ENCODE measurements at regions not wholly inside any gene's neighbourhood (a gene's known extent, or its start where the extent isn't known, plus 50 kb on each side); places are given as distances from the start of the nearest gene placed in this dataset.

DNA sequence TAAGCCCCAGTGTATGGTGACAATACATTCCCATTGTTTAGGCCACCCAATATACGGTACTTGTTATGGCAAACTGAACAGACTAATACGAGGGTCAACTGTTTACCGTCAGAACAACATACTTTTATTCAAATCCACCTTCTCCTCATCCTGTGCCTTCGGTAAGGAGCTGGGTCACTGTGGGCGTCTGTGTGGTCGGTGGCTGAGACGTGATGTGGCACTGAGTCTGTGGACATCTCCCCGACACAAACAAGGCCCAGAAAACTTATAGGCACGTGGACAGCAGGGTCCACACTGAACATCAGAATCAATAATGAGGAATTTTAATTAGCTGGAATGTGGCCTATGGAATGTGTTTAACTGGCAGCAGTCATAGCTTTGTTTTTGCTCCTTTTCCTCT is 154.3 kb upstream of the IRX2 start:
- H3K4me2 ChIP-seq (ENCODE audit: low read depth, low read length, poor library complexity, severe bottlenecking): no peak overlapping the region
- H3K9me2 ChIP-seq (replicated peaks; ENCODE audit: low read depth, low read length): no peaks in the 10 kb centered on the region
- TF ChIP-seq, protein P1, sequence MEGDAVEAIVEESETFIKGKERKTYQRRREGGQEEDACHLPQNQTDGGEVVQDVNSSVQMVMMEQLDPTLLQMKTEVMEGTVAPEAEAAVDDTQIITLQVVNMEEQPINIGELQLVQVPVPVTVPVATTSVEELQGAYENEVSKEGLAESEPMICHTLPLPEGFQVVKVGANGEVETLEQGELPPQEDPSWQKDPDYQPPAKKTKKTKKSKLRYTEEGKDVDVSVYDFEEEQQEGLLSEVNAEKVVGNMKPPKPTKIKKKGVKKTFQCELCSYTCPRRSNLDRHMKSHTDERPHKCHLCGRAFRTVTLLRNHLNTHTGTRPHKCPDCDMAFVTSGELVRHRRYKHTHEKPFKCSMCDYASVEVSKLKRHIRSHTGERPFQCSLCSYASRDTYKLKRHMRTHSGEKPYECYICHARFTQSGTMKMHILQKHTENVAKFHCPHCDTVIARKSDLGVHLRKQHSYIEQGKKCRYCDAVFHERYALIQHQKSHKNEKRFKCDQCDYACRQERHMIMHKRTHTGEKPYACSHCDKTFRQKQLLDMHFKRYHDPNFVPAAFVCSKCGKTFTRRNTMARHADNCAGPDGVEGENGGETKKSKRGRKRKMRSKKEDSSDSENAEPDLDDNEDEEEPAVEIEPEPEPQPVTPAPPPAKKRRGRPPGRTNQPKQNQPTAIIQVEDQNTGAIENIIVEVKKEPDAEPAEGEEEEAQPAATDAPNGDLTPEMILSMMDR (conservative IDR thresholded peaks at IDR 0.05; ENCODE audit: low read length): no peak
- TF ChIP-seq EZH2phosphoT487 (IDR thresholded peaks at IDR 0.05; ENCODE audit: borderline replicate concordance): no peak
- no peaks in the 10 kb centered on the region for H3K4me1 ChIP-seq (ENCODE audit: insufficient read depth, low read length, poor library complexity, severe bottlenecking)
- no peaks in the 10 kb centered on the region for H3K79me2 ChIP-seq (ENCODE audit: insufficient read depth, low read length)
- H3K4me3 ChIP-seq (ENCODE audit: low read length, poor library complexity, severe bottlenecking): no peak overlapping the region
- H3K27me3 ChIP-seq (ENCODE audit: insufficient read depth, low read length, poor library complexity, severe bottlenecking): no peaks in the 10 kb centered on the region
- no peak overlapping the region for H3K9ac ChIP-seq (ENCODE audit: low read depth, low read length, poor library complexity, severe bottlenecking)
- H3K9me3 ChIP-seq (ENCODE audit: insufficient read depth, low read depth, low read length): peaks cover 7% of the 10 kb centered on the region; the same call in 1 of the 2 replicates
- H4K20me1 ChIP-seq (ENCODE audit: insufficient read depth, low read length, poor library complexity, severe bottlenecking): no peaks in the 10 kb centered on the region
- no peak overlapping the region for H2AFZ ChIP-seq (ENCODE audit: low read length)
- H3F3A ChIP-seq (ENCODE audit: low read depth): no peaks in the 10 kb centered on the region
- no peaks in the 10 kb centered on the region for H3K36me3 ChIP-seq (ENCODE audit: insufficient read depth, low read length)

- Histone ChIP-seq H4K20me1 (ENCODE audit: insufficient read depth, low read length, poor library complexity, severe bottlenecking) (no peaks in the 10 kb centered on the region), H3K79me2 (ENCODE audit: insufficient read depth, low read length) (no peaks in the 10 kb centered on the region), H3K9me3 (ENCODE audit: insufficient read depth, low read depth, low read length) (peaks cover 7% of the 10 kb centered on the region; the same call in 1 of the 2 replicates), H3K9me2 (replicated peaks; ENCODE audit: low read depth, low read length) (no peaks in the 10 kb centered on the region), H3K4me2 (ENCODE audit: low read depth, low read length, poor library complexity, severe bottlenecking) (no peak overlapping the region), H2AFZ (ENCODE audit: low read length) (no peak overlapping the region), H3K4me3 (ENCODE audit: low read length, poor library complexity, severe bottlenecking) (no peak overlapping the region), H3F3A (ENCODE audit: low read depth) (no peaks in the 10 kb centered on the region), H3K9ac (ENCODE audit: low read depth, low read length, poor library complexity, severe bottlenecking) (no peak overlapping the region), H3K4me1 (ENCODE audit: insufficient read depth, low read length, poor library complexity, severe bottlenecking) (no peaks in the 10 kb centered on the region), H3K27me3 (ENCODE audit: insufficient read depth, low read length, poor library complexity, severe bottlenecking) (no peaks in the 10 kb centered on the region), H3K36me3 (ENCODE audit: insufficient read depth, low read length) (no peaks in the 10 kb centered on the region)
- TF ChIP-seq EZH2phosphoT487 (IDR thresholded peaks at IDR 0.05; ENCODE audit: borderline replicate concordance): no peak
- TF ChIP-seq, protein P1 (conservative IDR thresholded peaks at IDR 0.05; ENCODE audit: low read length): no peak
Measured at GRCh38 chr5:2904956-2905355, 153.5 kb upstream of the IRX2 start.

DNA sequence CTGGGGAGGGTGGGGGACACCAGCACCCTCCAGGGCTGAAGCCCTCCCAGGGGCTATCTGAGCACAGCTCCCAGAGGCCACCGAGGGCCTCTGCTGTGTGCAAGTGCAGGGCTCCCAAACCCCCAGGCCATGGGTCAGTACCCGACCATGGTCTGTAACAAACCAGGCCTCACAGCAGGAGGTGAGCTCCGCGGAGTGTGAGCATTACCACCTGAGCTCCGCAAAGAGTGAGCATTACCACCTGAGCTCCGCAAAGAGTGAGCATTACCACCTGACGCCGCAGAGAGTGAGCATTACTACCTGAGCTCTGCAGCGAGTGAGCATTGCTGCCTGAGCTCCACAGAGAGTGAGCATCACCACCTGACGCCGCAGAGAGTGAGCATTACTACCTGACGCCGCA is 152.9 kb upstream of the IRX2 start:
- H3K9me2 ChIP-seq (replicated peaks; ENCODE audit: low read depth, low read length): no peaks in the 10 kb centered on the region
- H3K4me1 ChIP-seq (ENCODE audit: insufficient read depth, low read length, poor library complexity, severe bottlenecking): no peaks in the 10 kb centered on the region
- H3K27me3 ChIP-seq (ENCODE audit: insufficient read depth, low read length, poor library complexity, severe bottlenecking): no peaks in the 10 kb centered on the region
- TF ChIP-seq, protein P1 (conservative IDR thresholded peaks at IDR 0.05; ENCODE audit: low read length): no peak
- no peak for TF ChIP-seq EZH2phosphoT487 (IDR thresholded peaks at IDR 0.05; ENCODE audit: borderline replicate concordance)
- H3K4me3 ChIP-seq (ENCODE audit: low read length, poor library complexity, severe bottlenecking): no peak overlapping the region
- H2AFZ ChIP-seq (ENCODE audit: low read length): no peak overlapping the region
- no peaks in the 10 kb centered on the region for H3K36me3 ChIP-seq (ENCODE audit: insufficient read depth, low read length)
- no peaks in the 10 kb centered on the region for H3K79me2 ChIP-seq (ENCODE audit: insufficient read depth, low read length)
- no peak overlapping the region for H3K9ac ChIP-seq (ENCODE audit: low read depth, low read length, poor library complexity, severe bottlenecking)
- no peak overlapping the region for H3K4me2 ChIP-seq (ENCODE audit: low read depth, low read length, poor library complexity, severe bottlenecking)
- H3K9me3 ChIP-seq (ENCODE audit: insufficient read depth, low read depth, low read length): peaks cover 7% of the 10 kb centered on the region; the same call in 1 of the 2 replicates
- no peaks in the 10 kb centered on the region for H3F3A ChIP-seq (ENCODE audit: low read depth)
- no peaks in the 10 kb centered on the region for H4K20me1 ChIP-seq (ENCODE audit: insufficient read depth, low read length, poor library complexity, severe bottlenecking)

Data from Loucy (cell line).